SK-N-MC (cell line): ENCODE measurements at regions not wholly inside any gene's neighbourhood (a gene's known extent, or its start where the extent isn't known, plus 50 kb on each side); places are given as distances from the start of the nearest gene placed in this dataset.

Source experiments
- EZH2 ChIP-seq: fragments of 200-600 bp; sonication (generic); IDR thresholded peaks from one replicate; pipeline ENCODE4 v1.6.1; 2017; ENCODE audit warnings: antibody characterized with exemption
- FOXP2 ChIP-seq: optimal IDR thresholded peaks from 2 replicates; pipeline ENCODE3; 2011; ENCODE audit warnings: mild to moderate bottlenecking, moderate library complexity; ENCODE audit not compliant: insufficient read depth; ENCODE audit errors: extremely low read length, control extremely low read depth
- POLR2AphosphoS5 ChIP-seq: IDR thresholded peaks from 2 replicates; pipeline ENCODE4 v1.6.1; 2012; ENCODE audit warnings: mild to moderate bottlenecking, low read depth, low read length, borderline replicate concordance

- TF ChIP-seq POLR2AphosphoS5, result no peak
- TF ChIP-seq EZH2, result no peak
- TF ChIP-seq FOXP2, result no peak
Measured at GRCh38 chr15:94546808-94547207, 315.4 kb downstream of the MCTP2 start.
